Lung (tissue), 11 donors: ENCODE measurements at regions not wholly inside any gene's neighbourhood (a gene's known extent, or its start where the extent isn't known, plus 50 kb on each side); places are given as distances from the start of the nearest gene placed in this dataset.

Experiments
- ATAC-seq: fragments of 200-7000 bp; cut with Tn5 transposase; one replicate; pipeline ENCODE4 v1.9.1; 2020; ENCODE audit warnings: moderate number of reproducible peaks; ENCODE audit not compliant: insufficient read depth, low FRiP score
- DNase-seq, 3 donors: peaks; one replicate each; pipeline ENCODE4 v3.0.0-alpha.2; 2013 to 2017
- H3K27ac ChIP-seq, 2 donors: one replicate each; pipeline ENCODE4 v1.5.1; 2013; ENCODE audit warnings: mild to moderate bottlenecking in 2 of 2, moderate library complexity in 2 of 2, control low read depth in 1 of 2, inconsistent platforms in 1 of 2, low read depth in 1 of 2, low read length in 1 of 2
- H3K27me3 ChIP-seq, 3 donors: one replicate each; pipeline ENCODE4 v1.5.1; 2013; ENCODE audit warnings: low read length in 2 of 3; ENCODE audit not compliant: control insufficient read depth in 3 of 3, insufficient read depth in 3 of 3
- H3K36me3 ChIP-seq, 4 donors: one replicate each; pipeline ENCODE4 v1.5.1; 2013; ENCODE audit warnings: low read length in 4 of 4, mild to moderate bottlenecking in 1 of 4, moderate library complexity in 1 of 4; ENCODE audit not compliant: control insufficient read depth in 4 of 4, insufficient read depth in 4 of 4
- H3K4me1 ChIP-seq, 5 donors: one replicate each; pipeline ENCODE4 v1.5.1; 2013; ENCODE audit warnings: low read length in 5 of 5, mild to moderate bottlenecking in 2 of 5, moderate library complexity in 1 of 5; ENCODE audit not compliant: control insufficient read depth in 5 of 5, insufficient read depth in 5 of 5
- H3K4me3 ChIP-seq: one replicate; pipeline ENCODE4 v1.5.1; 2013; ENCODE audit warnings: mild to moderate bottlenecking, control low read depth, moderate library complexity
- H3K9ac ChIP-seq, 2 donors: one replicate each; pipeline ENCODE4 v1.5.1; 2013; ENCODE audit warnings: low read length in 2 of 2, control low read depth in 1 of 2; ENCODE audit not compliant: insufficient read depth in 1 of 2
- H3K9me3 ChIP-seq, 4 donors: one replicate each; pipeline ENCODE4 v1.5.1; 2013; ENCODE audit warnings: low read length in 3 of 4, mild to moderate bottlenecking in 1 of 4, moderate library complexity in 1 of 4; ENCODE audit not compliant: control insufficient read depth in 4 of 4, insufficient read depth in 3 of 4
- CTCF ChIP-seq: IDR thresholded peaks from 2 replicates; pipeline ENCODE4 v1.5.1; 2012; ENCODE audit warnings: mild to moderate bottlenecking; ENCODE audit errors: control extremely low read depth, extremely low read depth
- WGBS, 2 donors: extraction: QIAGEN DNeasy Blood & Tissue Kit; methylation state at CpG; one replicate each; pipeline ENCODE4 v1.1.7; 2013; 5-methylcytosine and 5-hydroxymethylcytosine counted together
- donor health status: control.
- donor health status: control.
- donor health status: Bipolar disorder and iron deficiency.
- donor health status: healthy.
- donor health status: DM: yes; HTN: yes; CAD: no.

DNA sequence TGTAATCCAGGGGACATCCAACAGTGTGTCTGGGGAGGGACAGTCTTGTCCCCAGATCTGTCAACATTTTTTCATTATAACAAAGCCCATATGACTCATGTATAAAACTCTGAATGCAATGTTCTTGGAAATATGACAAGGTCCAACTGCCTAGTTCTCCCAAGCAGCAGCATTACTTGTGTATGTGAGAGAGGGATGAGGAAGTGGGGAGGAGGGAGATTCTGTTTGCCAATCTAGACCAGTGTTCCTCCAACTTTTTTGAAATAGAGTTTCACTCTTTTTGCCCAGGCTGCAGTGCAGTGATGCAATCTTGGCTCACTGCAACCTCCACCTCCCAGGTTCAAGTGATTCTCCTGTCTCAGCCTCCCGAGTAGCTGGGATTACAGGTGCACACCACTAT lies 394.8 kb downstream of the DHX35 start:
- H3K4me1 ChIP-seq = peaks cover 0 to 10% (median 4%) of the 10 kb centered on the region in 5 donors
- no peaks in the 10 kb centered on the region for H3K27me3 ChIP-seq
- ATAC-seq (no peak), DNase-seq (peak in 1 of 3 donors; percentile 13)
- no peaks in the 10 kb centered on the region for H3K9me3 ChIP-seq
- TF ChIP-seq CTCF = no peak
- H3K36me3 ChIP-seq = no peaks in the 10 kb centered on the region
- WGBS, 2 donors = 96 to 98% methylated on average over 1 of the region's 1 CpG
- no peak overlapping the region for H3K9ac ChIP-seq
- H3K4me3 ChIP-seq = no peak overlapping the region
- H3K27ac ChIP-seq = no peak overlapping the region

GRCh38 chr20:39349240-39349639 lies 387.1 kb downstream of the DHX35 start:
- H3K36me3 ChIP-seq = no peaks in the 10 kb centered on the region
- no peak for DNase-seq
- no peak overlapping the region for H3K4me3 ChIP-seq
- ATAC-seq = no peak
- 92% methylated on average over 4 of the region's 4 CpGs for WGBS, 2 donors
- H3K9me3 ChIP-seq = peaks cover 0 to 12% (median 6%) of the 10 kb centered on the region in 4 donors
- no peak overlapping the region for H3K9ac ChIP-seq
- no peaks in the 10 kb centered on the region for H3K4me1 ChIP-seq
- H3K27ac ChIP-seq = no peak overlapping the region
- H3K27me3 ChIP-seq = no peaks in the 10 kb centered on the region
- TF ChIP-seq CTCF = no peak

GRCh38 chr20:39347626-39348025 lies 385.5 kb downstream of the DHX35 start:
- ATAC-seq = peak; percentile 19
- 97 to 98% methylated on average over 5 of the region's 5 CpGs for WGBS, 2 donors

More at GRCh38 chr20:39347626-39348025, 385.5 kb downstream of the DHX35 start:
- no peak overlapping the region for H3K9ac ChIP-seq
- no peaks in the 10 kb centered on the region for H3K27me3 ChIP-seq
- H3K9me3 ChIP-seq = peaks cover 0 to 12% (median 6%) of the 10 kb centered on the region in 4 donors
- H3K36me3 ChIP-seq = no peaks in the 10 kb centered on the region
- H3K27ac ChIP-seq = no peak overlapping the region
- DNase-seq = no peak
- TF ChIP-seq CTCF = no peak
- no peak overlapping the region for H3K4me3 ChIP-seq
- peaks cover 0 to 1% (median 0%) of the 10 kb centered on the region in 5 donors for H3K4me1 ChIP-seq
